SKM-1 treated with dmso at 0.1 percent for 144 hours (cell line): ENCODE measurements at regions not wholly inside any gene's neighbourhood (a gene's known extent, or its start where the extent isn't known, plus 50 kb on each side); places are given as distances from the start of the nearest gene placed in this dataset.
"Not testable (repeated sequence)": the region's sequence is repeated elsewhere in the genome, so short reads cannot be mapped to it uniquely, and the experiment has no call there.

Experiments used
- DNase-seq: peaks from one replicate; lab custom pipeline; 2025; ENCODE audit not compliant: unreplicated experiment; lab: John Stamatoyannopoulos, UW

GRCh38 chr3:35426366-35426958 lies 212.9 kb upstream of the ARPP21 start:
- no peak for DNase-seq

GRCh38 chr3:35437381-35437780 lies 201.9 kb upstream of the ARPP21 start:
- DNase-seq = no peak

- DNase-seq = no peak
Measured at GRCh38 chr3:35438101-35438500, 201.2 kb upstream of the ARPP21 start.

DNA sequence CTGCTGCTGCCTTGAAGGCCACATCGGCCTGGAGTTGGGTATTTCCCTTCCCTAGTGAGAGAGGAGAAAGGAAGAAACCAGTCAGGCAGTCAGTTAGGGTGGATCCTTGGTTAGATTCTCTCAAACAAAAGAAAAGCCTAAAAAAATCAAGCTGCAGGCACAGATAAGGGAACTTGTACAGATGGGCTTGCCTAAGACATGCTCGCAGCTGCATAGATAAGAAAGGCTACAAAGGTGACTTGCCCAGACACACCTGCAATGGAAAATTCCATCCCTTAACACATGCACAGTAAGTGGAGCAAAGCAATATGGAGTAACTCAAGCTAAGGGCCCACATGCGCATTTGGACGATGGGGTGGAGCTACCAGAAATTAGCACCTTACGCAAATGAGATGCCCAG lies 199.7 kb upstream of the ARPP21 start:
- DNase-seq = no peak

DNA sequence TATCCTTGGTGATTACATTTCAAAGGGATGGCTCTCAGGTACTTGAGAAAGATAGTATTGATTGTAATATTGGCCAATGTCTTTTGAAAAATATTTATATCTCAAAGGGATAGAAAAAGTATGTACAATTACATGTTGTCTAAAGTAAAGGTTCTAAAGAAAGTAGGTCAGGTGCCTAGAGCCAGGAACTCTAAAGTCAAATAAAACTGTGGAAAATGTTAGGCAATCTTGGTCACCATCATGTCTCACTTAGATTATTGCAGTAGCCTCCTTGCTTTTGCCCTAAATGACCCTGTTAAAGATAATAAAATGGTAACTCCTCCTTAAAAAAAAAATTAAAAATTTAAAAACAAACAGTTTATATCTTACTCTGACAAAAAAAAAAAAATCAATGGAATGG lies 198.5 kb upstream of the ARPP21 start:
- DNase-seq = no peak

GRCh38 chr3:35446896-35447295 lies 192.4 kb upstream of the ARPP21 start:
- DNase-seq = no peak

DNA sequence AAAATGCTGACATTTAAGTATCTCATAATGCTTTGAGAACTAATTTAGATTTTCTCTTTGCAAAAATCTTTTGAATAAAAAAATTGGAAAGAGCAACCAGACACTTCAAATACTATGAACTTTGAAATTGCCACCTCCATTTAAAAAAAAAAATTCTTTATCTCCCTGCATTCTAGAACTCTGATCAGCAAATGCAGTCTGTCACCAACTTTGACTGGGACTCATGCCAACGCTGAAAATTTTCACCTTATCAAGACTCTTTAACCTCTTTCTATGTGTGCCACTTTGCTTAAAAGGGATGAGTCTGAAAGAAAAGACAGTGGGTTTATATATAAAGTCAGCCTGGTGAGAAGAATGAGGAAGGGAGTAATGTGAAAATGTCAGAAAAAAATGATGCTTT lies 191.2 kb upstream of the ARPP21 start:
- no peak for DNase-seq

DNA sequence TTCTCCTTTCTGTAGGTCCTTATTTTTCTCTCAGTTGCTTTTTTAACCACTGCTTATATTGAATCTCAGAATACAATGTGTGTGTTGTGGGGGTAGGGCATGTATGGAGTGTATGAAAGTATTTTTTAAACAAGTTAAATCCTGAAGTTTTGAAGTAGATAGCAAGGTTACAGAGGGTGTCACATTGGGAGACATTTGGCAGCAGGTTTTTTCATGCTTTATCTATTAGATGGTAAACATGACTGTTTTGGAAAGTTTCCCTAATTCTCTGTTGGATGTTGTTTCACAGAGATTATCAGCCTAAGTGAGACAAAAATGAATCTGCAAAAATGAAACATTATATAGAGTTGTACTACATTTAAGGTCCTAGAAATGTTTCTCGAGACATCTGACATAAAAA lies 190.6 kb upstream of the ARPP21 start:
- no peak for DNase-seq

GRCh38 chr3:35454819-35455218 lies 184.5 kb upstream of the ARPP21 start:
- DNase-seq = not testable (repeated sequence)

DNA sequence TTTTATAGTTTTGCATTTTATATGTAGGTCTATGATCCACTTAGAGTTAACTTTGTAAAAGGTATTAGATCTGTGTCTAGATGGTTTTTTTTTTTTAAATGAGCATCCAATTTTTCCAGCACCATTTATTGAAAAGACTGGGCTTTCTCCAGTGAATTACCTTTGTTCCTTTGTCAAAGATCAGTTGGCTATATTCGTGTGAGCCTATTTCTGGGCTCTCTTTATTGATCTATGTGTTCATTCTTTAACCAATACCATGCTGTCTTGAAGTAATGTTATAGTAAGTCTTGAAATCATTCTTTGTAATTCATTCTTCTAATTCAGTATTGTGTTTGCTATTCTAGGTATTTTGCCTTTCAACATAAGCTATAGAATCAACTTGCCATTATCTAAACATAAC lies 165.4 kb upstream of the ARPP21 start:
- DNase-seq = no peak

DNA sequence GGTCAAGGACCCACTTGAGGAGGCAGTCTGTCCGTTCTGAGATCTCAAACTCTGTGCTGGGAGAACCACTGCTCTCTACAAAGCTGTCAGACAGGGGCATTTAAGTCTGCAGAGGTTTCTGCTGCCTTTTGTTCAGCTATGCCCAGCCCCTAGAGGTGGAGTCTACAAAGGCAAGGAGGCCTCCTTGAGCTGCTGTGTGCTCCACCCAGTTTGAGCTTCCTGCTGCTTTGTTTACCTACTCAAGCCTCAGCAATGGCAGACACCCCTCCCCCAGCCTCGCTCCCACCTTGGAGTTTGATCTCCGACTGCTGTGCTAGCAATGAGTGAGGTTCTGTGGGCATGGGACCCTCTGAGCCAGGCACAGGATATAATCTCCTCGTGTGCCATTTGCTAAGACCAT lies 156.8 kb upstream of the ARPP21 start:
- DNase-seq = not testable (repeated sequence)

GRCh38 chr3:35483131-35483530 lies 156.2 kb upstream of the ARPP21 start:
- DNase-seq = no peak

DNA sequence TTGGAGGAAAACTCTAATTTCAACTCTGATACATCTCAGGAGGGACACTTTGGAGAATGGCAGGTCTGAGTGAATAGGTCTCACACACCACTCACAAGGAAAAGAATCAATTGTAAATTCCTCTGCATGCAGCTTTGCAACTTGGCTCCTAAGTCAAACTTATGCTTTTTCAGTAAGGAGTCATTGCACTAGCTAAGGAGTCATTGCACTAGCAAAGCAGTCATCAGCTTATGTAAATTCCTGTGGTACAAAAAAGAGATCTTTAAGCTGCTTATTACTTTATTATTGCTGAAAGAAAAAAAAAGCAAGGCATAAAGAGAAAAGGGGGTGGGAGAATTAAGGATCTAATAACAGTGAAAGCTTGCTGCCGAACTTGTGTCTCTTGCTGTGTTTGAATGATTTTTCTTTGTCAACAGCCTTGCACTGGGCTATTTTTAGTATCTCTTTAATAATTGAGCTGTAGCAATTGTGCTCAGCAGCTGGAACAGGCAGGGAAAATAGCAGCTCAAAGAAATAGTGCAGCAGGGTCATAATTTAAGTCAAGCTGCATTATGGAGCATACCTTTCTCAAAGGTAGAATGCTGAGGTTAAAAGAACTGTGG lies 154.3 kb upstream of the ARPP21 start:
- no peak for DNase-seq

GRCh38 chr3:35486295-35486694 lies 153.0 kb upstream of the ARPP21 start:
- no peak for DNase-seq

DNA sequence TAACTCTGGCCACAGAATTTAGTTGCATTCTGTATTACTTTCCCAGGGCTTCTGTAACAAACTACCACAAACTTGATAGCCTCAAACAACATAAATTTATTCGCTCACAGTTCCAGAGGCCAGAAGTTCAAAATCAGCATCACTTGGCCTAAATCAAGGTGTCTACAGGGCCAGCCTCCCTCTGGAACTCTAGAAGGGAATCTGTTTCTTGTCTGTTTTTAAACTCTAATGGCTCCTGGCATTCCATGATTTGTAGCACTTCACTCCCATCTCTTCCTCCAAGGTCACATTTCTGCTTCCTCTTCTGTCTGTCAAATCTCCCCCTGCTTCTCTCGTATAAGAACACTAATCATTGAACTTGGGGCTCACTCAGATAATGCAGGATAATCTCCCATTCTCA lies 151.9 kb upstream of the ARPP21 start:
- DNase-seq = no peak

DNA sequence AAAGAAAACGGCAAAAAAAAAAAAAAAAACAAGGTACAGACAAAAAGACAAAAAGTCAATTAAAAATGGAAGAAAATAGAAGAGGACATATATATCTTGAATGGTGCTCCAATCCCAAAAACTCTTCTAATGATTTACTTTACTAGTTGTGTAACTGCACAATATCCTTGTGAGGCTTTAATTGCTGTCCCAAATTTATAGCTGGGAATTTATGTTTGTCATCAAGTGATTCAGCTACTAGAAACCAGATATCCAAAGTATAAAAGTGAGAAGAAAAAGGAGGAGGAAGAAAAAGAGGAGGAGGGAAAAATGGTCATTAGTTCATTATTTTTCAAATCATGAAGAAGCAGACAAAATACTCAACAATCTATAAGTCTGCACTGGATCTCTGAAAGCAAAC lies 150.8 kb upstream of the ARPP21 start:
- DNase-seq = no peak

DNA sequence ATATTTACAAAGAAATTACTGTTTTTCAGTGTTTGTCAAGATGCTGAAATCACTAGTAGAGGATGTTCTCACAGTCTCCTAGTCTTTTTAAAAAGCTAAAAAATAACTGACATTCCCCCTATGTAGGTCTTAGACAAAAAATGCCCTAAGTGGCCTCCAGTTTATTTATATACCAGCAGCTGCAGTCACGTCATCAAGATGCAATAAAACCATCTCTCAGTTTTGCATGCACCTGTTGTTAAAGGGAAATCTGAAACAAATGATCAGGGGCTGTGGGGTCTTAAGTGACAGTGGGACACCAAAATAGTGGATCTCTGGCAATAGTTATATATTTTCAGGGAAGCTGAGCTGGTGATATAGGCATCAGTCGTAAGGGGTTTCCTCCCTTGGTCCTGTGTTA lies 146.5 kb upstream of the ARPP21 start:
- DNase-seq = no peak

- no peak for DNase-seq
Measured at GRCh38 chr3:35498506-35499210, 140.7 kb upstream of the ARPP21 start.

- no peak for DNase-seq
Measured at GRCh38 chr3:35500641-35501350, 138.5 kb upstream of the ARPP21 start.

DNA sequence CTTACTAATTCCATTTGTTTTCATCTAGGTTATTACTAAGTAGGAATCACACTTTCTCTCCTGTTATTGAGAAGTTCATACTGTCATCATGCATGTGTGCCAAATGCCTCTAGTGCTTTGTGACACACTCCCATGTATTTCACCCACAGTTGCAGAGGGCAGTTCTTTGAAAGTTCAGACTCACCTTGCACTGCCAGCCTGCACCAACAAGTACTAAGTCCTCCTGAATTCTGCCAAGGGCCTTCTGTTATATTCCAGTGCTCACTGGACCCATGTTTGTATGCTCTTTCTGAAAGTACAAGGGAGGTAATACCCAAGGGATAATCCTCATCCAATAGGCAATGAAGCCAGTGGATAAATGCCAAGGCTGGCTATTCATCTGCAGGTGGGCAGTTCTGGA lies 136.6 kb upstream of the ARPP21 start:
- DNase-seq = no peak

GRCh38 chr3:35505181-35505580 lies 134.1 kb upstream of the ARPP21 start:
- DNase-seq = no peak

GRCh38 chr3:35505772-35506171 lies 133.6 kb upstream of the ARPP21 start:
- no peak for DNase-seq
